Motor neuron (in vitro differentiated cells): ENCODE measurements at regions not wholly inside any gene's neighbourhood (a gene's known extent, or its start where the extent isn't known, plus 50 kb on each side); places are given as distances from the start of the nearest gene placed in this dataset.

Experiments
- ATAC-seq, 8 experiments: fragments of 200-7000 bp; cut with Tn5 transposase; replicated peaks in 6 of 8; 2 replicates each; pipeline ENCODE4 v1.8.0; 2021; ENCODE audit warnings: mild to moderate bottlenecking in 8 of 8, moderate library complexity in 8 of 8
- H3K27ac ChIP-seq, 2 donors: fragments of 250-450 bp; sonication (Bioruptor Pico); 2 replicates each; pipeline ENCODE4 v1.9.0; 2021; ENCODE audit warnings: antibody characterized with exemption in 2 of 2, mild to moderate bottlenecking in 2 of 2, moderate library complexity in 1 of 2
- H3K4me1 ChIP-seq, 2 donors: fragments of 250-450 bp; sonication (Bioruptor Pico); replicated peaks in 1 of 2; 2 replicates each; pipeline ENCODE4 v1.6.1; 2021; ENCODE audit warnings: antibody characterized with exemption in 2 of 2, mild to moderate bottlenecking in 2 of 2, moderate library complexity in 1 of 2
- H3K4me3 ChIP-seq, 5 donors: fragments of 250-450 bp; sonication (Bioruptor Pico); 2 replicates each; pipeline ENCODE4 v1.9.0; 2021; ENCODE audit warnings: antibody characterized with exemption in 5 of 5, mild to moderate bottlenecking in 5 of 5, moderate library complexity in 4 of 5
- WGBS, 10 experiments: fragments of 450-650 bp; shearing (Covaris generic); methylation state at CpG; one replicate each; pipeline ENCODE4 v1.0.0; 2022; 5-methylcytosine and 5-hydroxymethylcytosine counted together
- in situ Hi-C, 9 experiments: fragments of 400-800 bp; cut with MboI; loops; one replicate each; pipeline ENCODE4 v1.15.0; 2021; ENCODE audit warnings: low sequenced_read_pairs in 9 of 9, low pct_unique_long_range_greater_than_20kb in 2 of 9; ENCODE audit not compliant: unreplicated experiment in 9 of 9

DNA sequence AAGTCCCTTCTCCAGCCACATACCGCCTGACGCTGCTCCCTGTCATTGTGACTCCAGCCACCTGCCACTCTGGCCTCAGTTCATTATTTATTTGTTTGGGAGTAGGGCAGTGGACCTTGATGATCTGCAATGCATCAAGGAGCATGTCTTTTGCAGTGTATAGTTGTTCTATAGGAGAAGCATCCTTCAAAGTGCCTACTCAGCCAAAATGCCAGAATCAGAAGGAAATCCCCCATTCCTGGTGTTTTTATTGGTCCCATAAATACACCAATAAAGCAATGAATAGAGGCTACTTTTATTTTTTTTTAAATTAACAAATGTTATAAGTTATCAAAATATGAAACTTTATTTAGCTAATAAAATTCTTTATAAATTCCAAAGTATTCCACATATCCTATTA, 123.8 kb upstream of the NSMCE3 start:
- 63 to 100% (median 83%) methylated on average over 1 to 2 of the region's 2 CpGs; no CpG with 5 or more reads in 7 of the 10 experiments for WGBS, 10 experiments
- Histone ChIP-seq H3K27ac (no peak overlapping the region), H3K4me3 (no peak overlapping the region), H3K4me1 (peaks cover 0 to 13% of the 10 kb centered on the region in 2 donors)
- in situ Hi-C loops = no loop called here
- ATAC-seq = no peak

DNA sequence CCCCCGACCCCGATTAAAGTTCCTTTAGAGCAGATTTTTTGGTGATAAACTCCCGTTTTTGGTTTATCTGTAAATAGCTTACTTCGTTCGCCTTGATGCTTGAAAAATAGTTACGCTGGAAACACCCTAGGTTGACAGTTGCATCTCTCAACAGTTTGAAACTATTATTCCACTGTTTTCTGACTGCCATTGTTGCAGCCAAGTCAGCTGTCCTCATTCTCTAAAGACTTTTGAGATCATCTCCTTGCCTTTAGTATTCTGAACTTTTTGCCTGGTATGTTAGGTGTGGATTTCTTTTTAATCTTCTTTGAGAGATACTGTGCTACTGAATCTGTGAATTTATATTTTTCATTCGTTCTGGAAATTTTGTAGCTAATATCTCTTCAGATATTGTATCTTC, 122.7 kb upstream of the NSMCE3 start:
- peaks cover 0 to 13% of the 10 kb centered on the region in 2 donors for H3K4me1 ChIP-seq
- no peak overlapping the region for H3K4me3 ChIP-seq
- no peak for ATAC-seq
- WGBS, 10 experiments = 5 to 100% (median 91%) methylated on average over 1 to 7 of the region's 7 CpGs
- no peak overlapping the region for H3K27ac ChIP-seq
- in situ Hi-C loops = no loop called here

DNA sequence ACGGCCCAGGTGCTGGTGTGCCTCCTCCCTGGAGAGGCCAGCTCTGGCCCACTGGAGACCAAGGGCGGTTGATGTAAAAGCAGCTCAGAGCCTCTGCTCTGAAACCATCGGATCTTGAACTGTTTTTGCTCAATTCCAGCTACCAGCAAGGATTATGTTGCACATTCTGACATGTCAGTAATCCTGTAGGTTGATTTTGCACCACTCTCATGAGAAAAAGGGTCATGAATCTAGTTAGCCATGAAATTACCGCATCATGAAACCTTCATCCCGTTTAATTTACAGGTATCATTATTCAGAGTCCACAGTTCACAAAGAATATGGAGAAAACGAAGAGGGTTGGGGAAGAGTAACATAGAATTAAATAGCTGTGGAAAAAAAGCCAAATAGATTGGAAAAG, 120.4 kb upstream of the NSMCE3 start:
- in situ Hi-C loops = no loop called here
- peak in 1 of 8 experiments; percentile 27 for ATAC-seq
- no peak overlapping the region for H3K4me3 ChIP-seq

DNA sequence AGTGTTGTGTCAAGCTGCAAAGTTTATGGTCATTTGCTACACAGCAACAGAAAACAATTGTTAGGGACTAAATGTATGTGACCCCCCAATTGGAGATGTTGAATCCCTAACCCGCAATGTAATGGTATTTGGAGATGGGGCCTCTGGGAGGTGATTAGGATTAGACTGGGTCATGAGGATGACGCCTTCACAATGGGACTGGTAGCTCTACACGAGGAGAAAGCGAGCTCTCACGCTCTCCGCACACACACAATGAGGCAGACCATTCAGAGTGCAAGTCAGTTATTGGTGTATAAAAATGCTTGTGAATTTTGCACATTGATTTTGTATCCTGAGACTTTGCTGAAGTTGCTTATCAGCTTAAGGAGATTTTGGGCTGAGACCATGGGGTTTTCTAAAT, 116.9 kb upstream of the NSMCE3 start:
- WGBS, 10 experiments = 0 to 87% (median 61%) methylated on average over 1 to 5 of the region's 6 CpGs; no CpG with 5 or more reads in 4 of the 10 experiments
- Histone ChIP-seq H3K27ac (no peak overlapping the region), H3K4me3 (no peak overlapping the region), H3K4me1 (peaks cover 12 to 19% of the 10 kb centered on the region in 2 donors)
- ATAC-seq = peak in 2 of 8 experiments; percentile 64 to 67
- in situ Hi-C loops = no loop called here

More for the DNA sequence above, 120.4 kb upstream of the NSMCE3 start:
- Histone ChIP-seq H3K4me1 (peaks cover 12 to 19% of the 10 kb centered on the region in 2 donors), H3K27ac (peak overlapping the region in 1 of 2 donors; percentile 26)
- 13 to 100% (median 69%) methylated on average over 1 to 6 of the region's 6 CpGs for WGBS, 10 experiments

DNA sequence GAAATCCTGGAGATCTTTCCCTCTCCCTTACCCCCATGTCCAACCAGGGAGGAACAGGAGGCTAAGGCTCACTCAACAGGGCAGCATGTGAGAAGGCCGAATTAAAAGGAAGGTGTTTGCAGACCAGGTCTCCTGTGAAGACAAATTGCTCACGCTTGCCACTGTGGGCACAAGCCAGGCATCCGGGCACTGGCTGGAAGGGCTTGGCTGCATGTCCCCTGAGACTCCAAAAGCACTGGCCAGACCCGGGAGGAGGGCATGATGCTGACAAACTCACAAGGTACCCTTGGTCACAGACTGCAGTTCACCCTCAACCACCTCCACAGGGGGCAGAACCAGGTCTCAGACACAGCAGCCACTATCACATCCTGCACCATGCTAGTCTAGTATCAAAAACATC, 113.7 kb upstream of the NSMCE3 start:
- Histone ChIP-seq H3K4me1 (peaks cover 28 to 31% of the 10 kb centered on the region in 2 donors), H3K4me3 (no peak overlapping the region), H3K27ac (no peak overlapping the region)
- ATAC-seq = no peak
- in situ Hi-C loops = no loop called here
- WGBS, 10 experiments = 0 to 100% (median 88%) methylated on average over 1 to 4 of the region's 4 CpGs; no CpG with 5 or more reads in 5 of the 10 experiments

DNA sequence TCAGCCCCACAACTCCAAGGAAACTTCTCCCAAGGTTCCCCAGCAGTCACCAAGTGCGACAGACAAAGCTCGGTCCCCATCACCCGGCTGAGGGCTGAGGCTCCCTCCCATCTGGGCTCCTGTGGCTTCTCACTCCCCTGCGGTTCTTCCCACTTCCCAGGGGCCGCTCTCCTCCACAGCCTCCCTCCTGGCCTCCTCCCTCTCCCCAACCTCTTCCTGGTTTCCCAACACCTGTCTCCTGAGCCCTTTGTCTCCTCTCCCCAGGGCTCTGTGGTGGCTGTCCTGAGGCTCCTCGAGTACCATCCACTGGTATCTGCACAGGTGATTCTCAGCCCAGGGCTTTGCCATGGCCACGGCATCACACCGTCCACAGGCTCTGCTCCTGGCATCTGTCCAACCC, 113.2 kb upstream of the NSMCE3 start:
- ATAC-seq = no peak
- H3K4me3 ChIP-seq = no peak overlapping the region
- no peak overlapping the region for H3K27ac ChIP-seq
- in situ Hi-C loops = no loop called here
- 0 to 92% (median 77%) methylated on average over 2 to 5 of the region's 8 CpGs; no CpG with 5 or more reads in 4 of the 10 experiments for WGBS, 10 experiments
- peaks cover 28 to 35% of the 10 kb centered on the region in 2 donors for H3K4me1 ChIP-seq

DNA sequence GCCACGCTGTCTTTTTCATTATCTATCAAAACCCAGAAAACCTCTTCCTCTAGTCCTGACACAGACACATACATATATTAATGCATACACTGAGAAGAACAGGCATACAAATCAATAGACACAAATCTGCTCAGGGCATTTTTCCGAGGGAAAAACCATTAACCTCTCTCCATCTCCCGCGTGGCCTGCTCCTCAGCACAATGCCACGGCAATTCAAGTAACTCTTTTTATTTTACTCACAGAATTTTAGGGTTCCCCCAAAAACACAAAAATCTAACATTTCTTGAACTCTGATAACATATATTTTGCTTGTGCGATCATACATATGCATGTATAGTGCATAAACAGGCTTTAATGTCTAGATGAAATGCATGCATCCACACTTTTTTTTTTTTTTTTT, 110.8 kb upstream of the NSMCE3 start:
- peaks cover 28 to 49% of the 10 kb centered on the region in 2 donors for H3K4me1 ChIP-seq
- in situ Hi-C loops = no loop called here
- H3K4me3 ChIP-seq = no peak overlapping the region
- 33 to 81% (median 67%) methylated on average over 1 to 6 of the region's 6 CpGs for WGBS, 10 experiments
- H3K27ac ChIP-seq = peak overlapping the region in 1 of 2 donors; percentile 2
- peak in 1 of 8 experiments; percentile 36 for ATAC-seq

DNA sequence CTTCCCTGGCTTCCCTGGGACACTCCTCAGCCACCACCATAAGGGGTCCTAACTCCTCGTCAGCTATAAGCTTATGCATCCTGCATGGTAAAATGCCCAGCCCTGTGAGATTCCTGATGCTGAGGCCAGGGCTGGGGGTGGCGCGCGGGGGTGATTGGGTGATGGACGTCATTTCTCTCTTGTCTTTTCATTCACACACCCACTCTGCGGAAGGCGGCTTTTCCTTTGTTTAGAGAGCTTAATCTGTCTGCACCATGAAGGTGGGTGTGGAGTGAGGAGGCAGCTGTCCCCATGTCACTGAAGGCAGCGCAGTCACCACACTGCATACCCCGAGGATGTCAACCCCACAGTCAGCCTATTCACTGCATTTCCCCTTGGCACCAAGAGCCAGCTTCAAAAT, 110.0 kb upstream of the NSMCE3 start:
- H3K4me3 ChIP-seq = no peak overlapping the region
- in situ Hi-C loops = no loop called here
- H3K4me1 ChIP-seq = peaks cover 30 to 55% of the 10 kb centered on the region in 2 donors
- 14 to 100% (median 80%) methylated on average over 1 of the region's 9 CpGs; no CpG with 5 or more reads in 7 of the 10 experiments for WGBS, 10 experiments
- peak overlapping the region; percentile 42 to 45 for H3K27ac ChIP-seq
- ATAC-seq = peak in 5 of 8 experiments; percentile 12 to 49 (median 37)

DNA sequence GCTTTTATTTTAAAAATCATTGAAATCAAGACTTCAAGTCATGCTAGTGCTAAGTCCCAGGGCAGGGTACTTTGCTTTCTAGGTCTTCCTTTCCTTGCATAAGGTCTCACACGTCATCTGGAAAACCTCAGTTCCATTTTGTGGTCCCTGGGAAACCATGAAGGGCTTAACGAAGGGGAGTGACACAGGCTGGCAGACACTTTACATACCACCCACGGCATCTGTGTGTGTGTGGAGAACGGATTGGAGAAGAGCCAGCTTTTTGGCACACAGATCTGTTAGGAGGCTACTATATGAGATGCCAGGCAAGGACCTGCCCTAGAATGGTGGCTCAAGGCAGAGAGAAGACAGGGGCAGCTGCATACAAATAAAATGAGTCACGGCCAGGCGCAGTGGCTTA, 107.5 kb upstream of the NSMCE3 start:
- Histone ChIP-seq H3K4me3 (no peak overlapping the region), H3K4me1 (peaks cover 30 to 55% of the 10 kb centered on the region in 2 donors), H3K27ac (peak overlapping the region; percentile 64 to 75)
- WGBS, 10 experiments = 8 to 100% (median 87%) methylated on average over 1 to 4 of the region's 6 CpGs; no CpG with 5 or more reads in 2 of the 10 experiments
- peak in 1 of 8 experiments; percentile 12 for ATAC-seq
- in situ Hi-C loops = no loop called here

DNA sequence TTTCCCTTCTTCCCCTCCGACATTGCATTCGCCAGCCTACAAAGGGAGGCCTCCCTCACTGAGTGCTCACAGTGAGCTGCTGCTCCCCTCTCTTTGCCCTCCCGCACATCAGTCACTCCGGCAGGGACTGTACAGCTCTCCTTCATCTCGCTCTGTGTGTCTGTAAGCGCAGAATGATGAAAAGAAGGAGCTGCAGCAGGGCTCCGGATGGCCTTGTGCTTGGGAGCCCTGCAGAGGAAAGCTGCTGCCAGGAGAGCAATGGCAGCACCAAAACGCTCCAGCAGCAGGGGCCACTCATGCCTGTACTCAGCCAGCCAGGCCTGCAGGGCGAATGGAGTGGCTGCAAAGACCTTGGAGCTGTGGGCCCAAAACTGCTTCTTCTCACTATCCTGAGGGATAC, 107.0 kb upstream of the NSMCE3 start:
- peak in 7 of 8 experiments; percentile 33 to 98 (median 97) for ATAC-seq
- WGBS, 10 experiments = 0 to 50% (median 20%) methylated on average over 1 to 4 of the region's 9 CpGs; no CpG with 5 or more reads in 5 of the 10 experiments
- peak overlapping the region; percentile 64 to 75 for H3K27ac ChIP-seq
- peaks cover 30 to 55% of the 10 kb centered on the region in 2 donors for H3K4me1 ChIP-seq
- H3K4me3 ChIP-seq = no peak overlapping the region
- in situ Hi-C loops = no loop called here

DNA sequence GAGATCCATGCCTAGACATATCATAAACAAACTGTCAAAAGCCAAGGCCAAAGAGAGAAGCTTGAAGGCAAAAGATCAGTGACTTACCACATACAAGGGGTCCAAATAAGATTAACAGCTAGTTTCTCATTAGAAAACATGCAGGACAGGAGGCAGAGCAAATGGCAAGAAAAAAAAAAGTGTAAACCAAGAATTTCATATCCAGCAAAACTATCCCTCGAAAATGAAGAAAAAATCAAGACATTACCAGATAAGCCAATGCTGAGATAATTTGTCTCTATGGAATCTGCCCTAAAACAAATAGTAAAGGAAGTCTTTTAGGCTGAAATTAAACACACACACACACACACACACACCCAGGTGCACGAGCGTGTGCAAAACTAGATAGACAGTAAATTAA, 99.6 kb upstream of the NSMCE3 start:
- WGBS, 10 experiments = 22 to 100% (median 87%) methylated on average over 1 to 3 of the region's 3 CpGs
- no peak overlapping the region for H3K27ac ChIP-seq
- ATAC-seq = no peak
- in situ Hi-C loops = no loop called here
- H3K4me1 ChIP-seq = peaks cover 1 to 5% of the 10 kb centered on the region in 2 donors
- no peak overlapping the region for H3K4me3 ChIP-seq

DNA sequence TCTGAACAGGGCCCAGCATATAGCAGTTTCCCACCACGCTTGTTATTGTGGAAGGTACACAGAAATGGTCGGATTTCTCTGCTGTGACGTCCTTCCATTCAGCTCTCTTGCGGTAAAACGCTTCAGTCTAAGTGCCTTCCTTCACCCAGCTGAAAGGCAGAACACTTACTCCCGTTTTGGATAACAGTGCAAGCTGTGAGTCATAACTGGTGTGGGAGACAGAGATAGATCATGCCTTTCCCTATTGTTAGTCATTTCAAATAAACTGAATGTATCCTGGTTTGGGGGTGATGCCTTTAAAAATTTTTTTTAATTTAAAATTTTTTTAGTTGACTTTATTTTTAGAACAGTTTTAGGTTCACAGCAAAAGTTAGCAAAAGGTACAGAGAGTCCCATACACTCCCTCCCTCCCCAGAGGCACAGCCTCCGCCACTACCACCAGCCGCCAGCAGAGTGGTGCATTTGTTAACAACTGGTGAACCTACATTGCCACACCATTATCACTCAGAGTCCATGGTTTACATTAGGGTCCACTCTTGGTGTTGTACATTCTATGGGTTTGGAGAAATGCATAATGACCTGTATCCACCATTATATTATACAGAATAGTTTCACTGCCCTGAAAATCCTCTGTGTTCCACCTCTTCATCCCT, 94.9 kb upstream of the NSMCE3 start:
- peaks cover 4 to 29% of the 10 kb centered on the region in 2 donors for H3K4me1 ChIP-seq
- H3K4me3 ChIP-seq = no peak overlapping the region
- peak; percentile 74 to 99 (median 98) for ATAC-seq
- 0 to 65% (median 40%) methylated on average over 1 to 8 of the region's 8 CpGs for WGBS, 10 experiments
- H3K27ac ChIP-seq = peak overlapping the region in 1 of 2 donors; percentile 19
- in situ Hi-C loops = no loop called here

DNA sequence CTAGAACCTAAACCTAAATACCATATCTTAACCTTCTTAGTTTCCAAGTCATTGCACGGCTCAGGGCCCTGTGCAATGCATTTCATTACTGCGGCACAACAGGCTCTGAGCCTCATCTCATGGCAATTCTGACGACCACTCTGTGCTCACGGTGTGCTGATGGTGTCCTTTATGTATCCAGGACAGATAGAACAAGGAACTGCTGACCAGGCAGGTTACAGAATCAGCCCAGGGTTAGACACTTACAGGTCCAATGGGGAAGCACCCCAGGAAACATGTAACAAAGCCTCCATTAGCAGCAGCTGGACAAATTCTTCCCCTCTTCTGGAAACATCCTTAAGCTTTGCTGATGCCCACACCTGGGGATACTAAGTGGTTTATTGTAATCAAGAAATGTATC, 91.9 kb upstream of the NSMCE3 start:
- H3K4me1 ChIP-seq = peaks cover 4 to 37% of the 10 kb centered on the region in 2 donors
- no peak for ATAC-seq
- H3K4me3 ChIP-seq = no peak overlapping the region
- 80 to 100% (median 89%) methylated on average over 1 to 4 of the region's 4 CpGs; no CpG with 5 or more reads in 2 of the 10 experiments for WGBS, 10 experiments
- no peak overlapping the region for H3K27ac ChIP-seq
- in situ Hi-C loops = no loop called here

DNA sequence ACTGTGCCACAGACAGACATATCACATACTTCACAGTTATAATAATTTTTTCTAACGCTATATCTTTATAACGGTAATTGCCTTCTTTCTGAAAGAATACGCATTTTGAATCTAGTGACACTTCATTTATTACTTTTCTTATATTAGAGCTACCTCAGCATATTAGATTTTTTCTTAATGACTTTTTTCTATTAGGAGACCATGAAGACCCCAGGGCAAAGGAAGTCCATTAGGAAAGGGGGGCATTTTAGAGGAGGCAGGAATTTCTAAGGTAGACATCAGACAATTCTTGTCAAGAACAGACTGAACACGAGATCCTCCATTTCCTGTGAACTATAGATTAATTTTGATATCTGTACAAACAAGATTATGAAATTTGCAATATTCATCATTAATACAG, 90.5 kb upstream of the NSMCE3 start:
- ATAC-seq = no peak
- Histone ChIP-seq H3K4me3 (no peak overlapping the region), H3K27ac (no peak overlapping the region), H3K4me1 (peaks cover 8 to 46% of the 10 kb centered on the region in 2 donors)
- in situ Hi-C loops = no loop called here
- 32 to 100% (median 76%) methylated on average over 3 to 4 of the region's 4 CpGs; no CpG with 5 or more reads in 1 of the 10 experiments for WGBS, 10 experiments
